DND-41 (cell line): ENCODE measurements at regions not wholly inside any gene's neighbourhood (a gene's known extent, or its start where the extent isn't known, plus 50 kb on each side); places are given as distances from the start of the nearest gene placed in this dataset.

ENCODE experiments used
- ATAC-seq: fragments of 200-7000 bp; cut with Tn5 transposase; 3 replicates; pipeline ENCODE4 v1.9.1; 2021; ENCODE audit warnings: low read depth; ENCODE audit not compliant: insufficient read depth
- DNase-seq: peaks from one replicate; pipeline ENCODE4 v3.0.0-alpha.2; 2020
- H2AFZ ChIP-seq: 2 replicates; pipeline ENCODE4 v1.6.0; 2012; ENCODE audit warnings: low read depth, low read length
- H3K27ac ChIP-seq: 2 replicates; pipeline ENCODE4 v1.5.1; 2012; ENCODE audit warnings: low read length, inconsistent platforms
- H3K27me3 ChIP-seq: fragments of 200-600 bp; sonication (generic); 2 replicates; pipeline ENCODE4 v1.6.0; 2012; ENCODE audit warnings: low read length, mild to moderate bottlenecking, inconsistent platforms; ENCODE audit not compliant: insufficient read depth, poor library complexity
- H3K36me3 ChIP-seq: 2 replicates; pipeline ENCODE4 v1.5.1; 2012; ENCODE audit warnings: low read length, inconsistent platforms; ENCODE audit not compliant: insufficient read depth
- H3K4me1 ChIP-seq: 2 replicates; pipeline ENCODE4 v1.5.1; 2012; ENCODE audit warnings: mild to moderate bottlenecking, low read length; ENCODE audit not compliant: insufficient read depth
- H3K4me2 ChIP-seq: 2 replicates; pipeline ENCODE4 v1.6.0; 2012; ENCODE audit warnings: mild to moderate bottlenecking, moderate library complexity, low read length, inconsistent platforms; ENCODE audit not compliant: insufficient read depth
- H3K4me3 ChIP-seq, 2 experiments: fragments of 200-600 bp in 1 of 2; shearing (Covaris generic) in 1 of 2; 2 replicates each; pipeline ENCODE4 v1.5.1; 2012 to 2016; ENCODE audit warnings: inconsistent platforms in 2 of 2, low read length in 2 of 2, mild to moderate bottlenecking in 2 of 2, low read depth in 1 of 2, moderate library complexity in 1 of 2
- H3K79me2 ChIP-seq: 2 replicates; pipeline ENCODE4 v1.6.0; 2012; ENCODE audit warnings: low read length, inconsistent platforms; ENCODE audit not compliant: insufficient read depth
- H3K9ac ChIP-seq: 2 replicates; pipeline ENCODE4 v1.6.0; 2012; ENCODE audit warnings: low read depth, mild to moderate bottlenecking, inconsistent platforms, low read length, moderate library complexity
- H3K9me3 ChIP-seq: 2 replicates; pipeline ENCODE4 v1.5.1; 2012; ENCODE audit warnings: low read length, moderate library complexity, mild to moderate bottlenecking, inconsistent platforms; ENCODE audit not compliant: insufficient read depth, severe bottlenecking
- H4K20me1 ChIP-seq: 2 replicates; pipeline ENCODE4 v1.6.0; 2012; ENCODE audit warnings: low read length; ENCODE audit not compliant: insufficient read depth
- EZH2 ChIP-seq: IDR thresholded peaks from 3 replicates; pipeline ENCODE4 v1.6.1; 2012; ENCODE audit warnings: borderline replicate concordance, low read depth, mild to moderate bottlenecking, moderate library complexity, low read length, inconsistent platforms; ENCODE audit not compliant: severe bottlenecking
- TF ChIP-seq, protein P1 (sequence below): IDR thresholded peaks from 2 replicates; pipeline ENCODE4 v1.5.1; 2012; ENCODE audit warnings: borderline replicate concordance, low read length, moderate library complexity, mild to moderate bottlenecking; ENCODE audit not compliant: poor library complexity, severe bottlenecking; ENCODE audit errors: extremely low read depth

DNA sequence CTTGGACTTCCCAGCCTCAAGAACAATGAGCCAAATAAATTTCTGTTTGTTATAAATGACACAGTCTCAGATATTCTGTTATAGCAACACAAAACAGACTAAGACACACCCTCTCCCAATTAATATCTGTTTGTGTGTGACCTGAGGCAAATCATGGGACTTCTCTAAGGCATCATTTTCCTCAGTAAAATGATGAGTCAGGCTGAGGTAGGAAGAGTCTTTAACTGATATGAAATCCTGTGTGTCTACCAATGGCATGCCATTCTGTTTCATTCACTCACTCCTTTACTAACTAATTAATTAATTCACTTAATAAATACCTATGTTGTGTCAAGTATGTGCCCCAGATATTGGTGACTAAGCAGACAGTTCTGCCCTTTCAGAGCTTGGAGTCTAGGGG, 258.4 kb upstream of the CRY1 start:
- no peak overlapping the region for H3K4me3 ChIP-seq
- H3K79me2 ChIP-seq, result no peaks in the 10 kb centered on the region
- no peak overlapping the region for H3K9ac ChIP-seq
- no peaks in the 10 kb centered on the region for H3K4me1 ChIP-seq
- no peak overlapping the region for H3K27ac ChIP-seq
- ATAC-seq (no peak), DNase-seq (no peak)
- no peaks in the 10 kb centered on the region for H4K20me1 ChIP-seq
- no peak overlapping the region for H2AFZ ChIP-seq
- H3K27me3 ChIP-seq, result no peaks in the 10 kb centered on the region
- H3K9me3 ChIP-seq, result no peaks in the 10 kb centered on the region
- H3K4me2 ChIP-seq, result no peak overlapping the region
- H3K36me3 ChIP-seq, result no peaks in the 10 kb centered on the region
- TF ChIP-seq EZH2, result no peak
- TF ChIP-seq, protein P1, sequence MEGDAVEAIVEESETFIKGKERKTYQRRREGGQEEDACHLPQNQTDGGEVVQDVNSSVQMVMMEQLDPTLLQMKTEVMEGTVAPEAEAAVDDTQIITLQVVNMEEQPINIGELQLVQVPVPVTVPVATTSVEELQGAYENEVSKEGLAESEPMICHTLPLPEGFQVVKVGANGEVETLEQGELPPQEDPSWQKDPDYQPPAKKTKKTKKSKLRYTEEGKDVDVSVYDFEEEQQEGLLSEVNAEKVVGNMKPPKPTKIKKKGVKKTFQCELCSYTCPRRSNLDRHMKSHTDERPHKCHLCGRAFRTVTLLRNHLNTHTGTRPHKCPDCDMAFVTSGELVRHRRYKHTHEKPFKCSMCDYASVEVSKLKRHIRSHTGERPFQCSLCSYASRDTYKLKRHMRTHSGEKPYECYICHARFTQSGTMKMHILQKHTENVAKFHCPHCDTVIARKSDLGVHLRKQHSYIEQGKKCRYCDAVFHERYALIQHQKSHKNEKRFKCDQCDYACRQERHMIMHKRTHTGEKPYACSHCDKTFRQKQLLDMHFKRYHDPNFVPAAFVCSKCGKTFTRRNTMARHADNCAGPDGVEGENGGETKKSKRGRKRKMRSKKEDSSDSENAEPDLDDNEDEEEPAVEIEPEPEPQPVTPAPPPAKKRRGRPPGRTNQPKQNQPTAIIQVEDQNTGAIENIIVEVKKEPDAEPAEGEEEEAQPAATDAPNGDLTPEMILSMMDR, result no peak

DNA sequence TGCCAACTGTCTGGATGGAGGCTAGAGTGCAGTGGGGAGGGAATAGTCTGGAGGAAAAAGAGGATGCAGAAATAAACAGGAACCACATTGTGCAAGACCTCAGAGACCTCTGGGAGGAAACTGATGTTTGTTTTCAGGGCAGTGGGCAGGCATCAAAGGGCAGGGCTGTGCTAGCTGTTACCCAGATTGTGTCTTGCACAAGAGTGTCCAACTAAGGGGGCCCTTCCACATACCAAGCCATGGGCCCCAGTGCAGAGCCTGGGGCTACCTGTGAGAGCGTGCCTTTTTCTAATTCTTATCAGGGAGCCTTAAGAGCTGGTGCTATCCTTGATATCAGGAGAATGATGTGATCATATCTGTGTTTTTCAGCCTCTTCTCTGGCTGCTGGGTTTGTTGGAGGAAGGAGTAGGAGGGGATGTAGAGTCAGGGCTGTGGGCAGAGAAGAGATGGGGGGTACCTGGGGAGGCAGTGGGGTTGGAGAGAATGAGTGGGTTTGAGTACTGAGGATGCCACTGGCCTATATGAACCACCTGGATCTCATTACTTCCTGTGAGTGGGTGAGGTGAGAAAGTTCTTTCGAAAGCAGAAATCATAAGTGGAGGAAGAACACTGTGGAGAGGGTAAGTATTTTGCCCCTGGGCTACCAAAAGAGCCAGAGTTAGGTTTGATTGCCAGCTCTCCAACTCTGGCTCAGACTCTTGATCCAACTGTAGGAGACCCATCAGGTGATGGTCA, 259.2 kb upstream of the CRY1 start:
- no peak overlapping the region for H3K4me3 ChIP-seq
- H3K36me3 ChIP-seq, result no peaks in the 10 kb centered on the region
- H2AFZ ChIP-seq, result no peak overlapping the region
- DNase-seq (no peak), ATAC-seq (no peak)
- no peak for TF ChIP-seq EZH2
- TF ChIP-seq, protein P1, result no peak
- no peaks in the 10 kb centered on the region for H3K9me3 ChIP-seq
- H3K27ac ChIP-seq, result no peak overlapping the region
- no peak overlapping the region for H3K9ac ChIP-seq
- no peak overlapping the region for H3K4me2 ChIP-seq
- no peaks in the 10 kb centered on the region for H3K27me3 ChIP-seq
- H3K4me1 ChIP-seq, result no peaks in the 10 kb centered on the region
- H4K20me1 ChIP-seq, result no peaks in the 10 kb centered on the region
- no peaks in the 10 kb centered on the region for H3K79me2 ChIP-seq

DNA sequence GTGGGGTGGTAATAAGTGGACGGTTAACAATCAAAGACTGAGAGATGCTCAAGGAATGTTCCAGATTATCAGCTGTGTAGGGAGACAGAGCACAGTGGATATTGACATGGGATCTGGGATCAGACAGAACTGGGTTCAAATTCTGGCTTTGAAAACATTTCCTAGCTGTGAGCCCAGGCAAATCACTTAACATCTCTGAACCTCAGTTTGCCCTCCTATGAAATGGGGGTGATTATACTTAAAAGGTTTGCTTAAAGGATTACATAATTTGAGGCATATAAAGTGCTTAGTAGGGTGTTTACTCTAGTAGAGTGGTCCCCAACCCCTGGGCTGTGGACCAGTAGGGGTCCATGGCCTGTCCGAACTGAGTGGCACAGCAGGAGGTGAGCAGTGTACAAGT, 260.0 kb upstream of the CRY1 start:
- no peaks in the 10 kb centered on the region for H3K27me3 ChIP-seq
- DNase-seq (no peak), ATAC-seq (no peak)
- no peaks in the 10 kb centered on the region for H3K4me1 ChIP-seq
- no peak overlapping the region for H3K4me3 ChIP-seq
- H3K9ac ChIP-seq, result no peak overlapping the region
- no peak overlapping the region for H3K4me2 ChIP-seq
- H4K20me1 ChIP-seq, result no peaks in the 10 kb centered on the region
- H3K9me3 ChIP-seq, result no peaks in the 10 kb centered on the region
- no peak overlapping the region for H3K27ac ChIP-seq
- TF ChIP-seq EZH2, result no peak
- TF ChIP-seq, protein P1, result no peak
- H3K79me2 ChIP-seq, result no peaks in the 10 kb centered on the region
- H3K36me3 ChIP-seq, result no peaks in the 10 kb centered on the region
- H2AFZ ChIP-seq, result no peak overlapping the region
